ENCODE measurements at regions not wholly inside any gene's neighbourhood (a gene's known extent, or its start where the extent isn't known, plus 50 kb on each side); places are given as distances from the start of the nearest gene placed in this dataset.

GRCh38 chr2:118431997-118432396 lies 343.7 kb downstream of the INSIG2 start:
- intact Hi-C loops (cut with micrococcal nuclease; ENCODE audit: unreplicated experiment), result loop anchor here (2.0 to 5.0 kb wide), 5 partner anchors 45 to 423 kb away; no protein-coding TSS in a partner anchor
- no peak for TF ChIP-seq CTCF (IDR thresholded peaks at IDR 0.05; ENCODE audit: unreplicated experiment)
- BruUV-seq (replicated peaks), result no TSS peak
- Mint-ChIP-seq H3K4me1 (ENCODE audit: low read depth, unreplicated experiment) (peaks cover 51% of the 10 kb centered on the region), H3K9me3 (ENCODE audit: low read depth, unreplicated experiment) (peaks cover 3% of the 10 kb centered on the region), H3K27ac (ENCODE audit: unreplicated experiment) (peak overlapping the region; percentile 74), H3K27me3 (ENCODE audit: unreplicated experiment) (no peaks in the 10 kb centered on the region), H3K36me3 (ENCODE audit: insufficient read depth, unreplicated experiment) (no peaks in the 10 kb centered on the region), H3K4me3 (ENCODE audit: low read depth, unreplicated experiment) (no peak overlapping the region)
- DNase-seq, result no peak
- CTCF ChIA-PET, result interaction anchor here (1.3 to 1.6 kb wide), 3 partner anchors 43 to 424 kb away, joined by 8 to 18 read pairs (median 11); no protein-coding TSS in a partner anchor

DNA sequence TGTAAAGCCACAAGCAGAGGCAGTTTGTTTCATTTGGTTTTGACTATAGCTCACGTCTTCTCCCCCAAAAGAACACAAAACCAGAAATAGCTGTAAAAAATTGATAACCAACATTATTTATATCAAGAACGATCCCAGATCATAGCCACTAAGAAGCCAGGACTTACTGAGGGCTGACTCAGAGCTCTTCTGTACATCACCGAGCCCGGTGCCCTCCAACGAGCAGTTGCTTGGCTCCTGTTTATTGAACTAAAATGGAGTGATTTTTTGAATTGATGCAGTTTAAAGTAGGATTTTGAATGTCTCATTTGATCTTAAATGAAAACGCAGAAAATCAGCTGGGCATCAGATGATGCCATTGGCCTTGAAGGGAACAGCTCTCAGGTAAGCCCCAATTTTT lies 343.3 kb downstream of the INSIG2 start:
- TF ChIP-seq CTCF (IDR thresholded peaks at IDR 0.05; ENCODE audit: unreplicated experiment), result peak; percentile 2
- H3K9me3 Mint-ChIP-seq (ENCODE audit: low read depth, unreplicated experiment), result peaks cover 3% of the 10 kb centered on the region
- intact Hi-C loops (cut with micrococcal nuclease; ENCODE audit: unreplicated experiment), result loop anchor here (2.0 to 5.0 kb wide), 5 partner anchors 44 to 423 kb away; no protein-coding TSS in a partner anchor
- peak overlapping the region; percentile 3 for H3K4me3 Mint-ChIP-seq (ENCODE audit: low read depth, unreplicated experiment)
- H3K4me1 Mint-ChIP-seq (ENCODE audit: low read depth, unreplicated experiment), result peaks cover 51% of the 10 kb centered on the region
- peak overlapping the region; percentile 74 for H3K27ac Mint-ChIP-seq (ENCODE audit: unreplicated experiment)
- DNase-seq, result no peak
- H3K36me3 Mint-ChIP-seq (ENCODE audit: insufficient read depth, unreplicated experiment), result no peaks in the 10 kb centered on the region
- BruUV-seq (replicated peaks), result no TSS peak
- H3K27me3 Mint-ChIP-seq (ENCODE audit: unreplicated experiment), result no peaks in the 10 kb centered on the region
- CTCF ChIA-PET, result interaction anchor here (1.0 to 1.6 kb wide), 4 partner anchors 43 to 424 kb away, joined by 5 to 18 read pairs (median 10); no protein-coding TSS in a partner anchor

GRCh38 chr2:118431165-118431517 lies 342.9 kb downstream of the INSIG2 start:
- Mint-ChIP-seq H3K27me3 (ENCODE audit: unreplicated experiment) (no peaks in the 10 kb centered on the region), H3K27ac (ENCODE audit: unreplicated experiment) (peak overlapping the region; percentile 74), H3K4me1 (ENCODE audit: low read depth, unreplicated experiment) (peaks cover 51% of the 10 kb centered on the region), H3K4me3 (ENCODE audit: low read depth, unreplicated experiment) (peak overlapping the region; percentile 3), H3K9me3 (ENCODE audit: low read depth, unreplicated experiment) (peaks cover 3% of the 10 kb centered on the region), H3K36me3 (ENCODE audit: insufficient read depth, unreplicated experiment) (no peaks in the 10 kb centered on the region)
- DNase-seq, result peak; percentile 38
- no TSS peak for BruUV-seq (replicated peaks)
- no peak for TF ChIP-seq CTCF (IDR thresholded peaks at IDR 0.05; ENCODE audit: unreplicated experiment)
- CTCF ChIA-PET, result interaction anchor here (0.6 to 1.6 kb wide), 5 partner anchors 42 to 424 kb away, joined by 3 to 18 read pairs (median 8); no protein-coding TSS in a partner anchor
- intact Hi-C loops (cut with micrococcal nuclease; ENCODE audit: unreplicated experiment), result loop anchor here (2.0 to 5.0 kb wide), 5 partner anchors 44 to 424 kb away; no protein-coding TSS in a partner anchor

DNA sequence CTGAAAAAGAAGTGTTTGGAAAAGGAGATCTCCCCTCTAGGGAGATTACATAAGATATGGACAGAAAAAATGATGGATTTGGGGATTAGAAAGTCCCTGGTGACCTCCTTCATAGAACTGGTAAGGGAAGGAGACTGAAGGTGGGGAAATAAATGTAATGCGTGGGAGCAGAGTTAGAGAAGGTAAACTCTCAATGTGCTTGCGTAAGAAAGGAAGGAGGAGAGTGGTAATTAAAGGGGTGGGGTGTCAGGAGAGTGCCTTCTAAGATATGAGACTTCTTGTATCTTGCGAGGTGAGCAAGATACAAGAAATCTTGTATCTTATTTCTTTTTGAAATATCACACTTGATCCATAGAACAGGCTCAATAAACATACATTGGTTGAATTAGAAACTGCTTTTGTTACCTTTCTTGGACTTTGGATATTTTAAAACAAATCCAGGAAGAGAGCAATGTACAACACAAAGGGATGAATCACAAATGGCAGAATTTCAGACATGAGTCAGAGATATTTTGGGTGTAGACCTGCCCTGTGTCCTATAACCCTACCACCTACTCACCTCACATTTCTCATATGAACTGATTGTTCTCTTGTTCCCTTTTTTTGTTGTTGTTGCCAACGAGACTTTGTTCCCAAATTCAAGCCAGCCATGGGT lies 342.4 kb downstream of the INSIG2 start:
- peak overlapping the region; percentile 3 for H3K4me3 Mint-ChIP-seq (ENCODE audit: low read depth, unreplicated experiment)
- CTCF ChIA-PET, result interaction anchor here (0.6 to 1.6 kb wide), 5 partner anchors 42 to 425 kb away, joined by 3 to 18 read pairs (median 8); no protein-coding TSS in a partner anchor
- peaks cover 3% of the 10 kb centered on the region for H3K9me3 Mint-ChIP-seq (ENCODE audit: low read depth, unreplicated experiment)
- intact Hi-C loops (cut with micrococcal nuclease; ENCODE audit: unreplicated experiment), result loop anchor here (2.0 to 5.0 kb wide), 5 partner anchors 43 to 424 kb away; no protein-coding TSS in a partner anchor
- no peaks in the 10 kb centered on the region for H3K27me3 Mint-ChIP-seq (ENCODE audit: unreplicated experiment)
- H3K36me3 Mint-ChIP-seq (ENCODE audit: insufficient read depth, unreplicated experiment), result no peaks in the 10 kb centered on the region
- peaks cover 51% of the 10 kb centered on the region for H3K4me1 Mint-ChIP-seq (ENCODE audit: low read depth, unreplicated experiment)
- peak overlapping the region; percentile 74 for H3K27ac Mint-ChIP-seq (ENCODE audit: unreplicated experiment)
- no peak for TF ChIP-seq CTCF (IDR thresholded peaks at IDR 0.05; ENCODE audit: unreplicated experiment)
- peak; percentile 4 for DNase-seq
- no TSS peak for BruUV-seq (replicated peaks)
